HG03039 (cell line): ENCODE measurements at regions not wholly inside any gene's neighbourhood (a gene's known extent, or its start where the extent isn't known, plus 50 kb on each side); places are given as distances from the start of the nearest gene placed in this dataset.
"Not testable (repeated sequence)": the region's sequence is repeated elsewhere in the genome, so short reads cannot be mapped to it uniquely, and the experiment has no call there.

Source experiments
- ATAC-seq: cut with Tn5 transposase; IDR thresholded peaks from one replicate; pipeline ENCODE4 v1.9.1; 2021; ENCODE audit warnings: mild to moderate bottlenecking, moderate library complexity; ENCODE audit not compliant: unreplicated experiment

GRCh38 chr20:22732751-22733150 lies 148.4 kb upstream of the FOXA2 start:
- no peak for ATAC-seq

GRCh38 chr20:22734946-22735647 lies 150.7 kb upstream of the FOXA2 start:
- ATAC-seq = not testable (repeated sequence)

GRCh38 chr20:22740829-22741228 lies 156.5 kb upstream of the FOXA2 start:
- ATAC-seq = no peak

GRCh38 chr20:22744341-22745193 lies 160.2 kb upstream of the FOXA2 start:
- ATAC-seq = no peak

- ATAC-seq = no peak
These were observed 160.8 kb upstream of the FOXA2 start for GRCh38 chr20:22745194-22745500.

- no peak for ATAC-seq
These were observed 162.6 kb upstream of the FOXA2 start for GRCh38 chr20:22746957-22747356.

- no peak for ATAC-seq
These were observed 168.0 kb upstream of the FOXA2 start for GRCh38 chr20:22752324-22752723.

GRCh38 chr20:22757424-22758183 lies 173.2 kb upstream of the FOXA2 start:
- no peak for ATAC-seq

GRCh38 chr20:22758815-22759214 lies 174.4 kb upstream of the FOXA2 start:
- no peak for ATAC-seq

GRCh38 chr20:22762576-22763256 lies 178.3 kb upstream of the FOXA2 start:
- ATAC-seq = no peak

GRCh38 chr20:22763257-22763906 lies 179.0 kb upstream of the FOXA2 start:
- ATAC-seq = no peak

- no peak for ATAC-seq
These were observed 184.2 kb upstream of the FOXA2 start for GRCh38 chr20:22768266-22769178.

- no peak for ATAC-seq
These were observed 185.9 kb upstream of the FOXA2 start for GRCh38 chr20:22770241-22770800.

- ATAC-seq = no peak
These were observed 187.3 kb upstream of the FOXA2 start for GRCh38 chr20:22771706-22772105.

- no peak for ATAC-seq
These were observed 189.0 kb upstream of the FOXA2 start for GRCh38 chr20:22773344-22773743.

GRCh38 chr20:22775256-22775655 lies 190.9 kb upstream of the FOXA2 start:
- ATAC-seq = no peak

- ATAC-seq = no peak
These were observed 191.3 kb upstream of the FOXA2 start for GRCh38 chr20:22775671-22776139.

GRCh38 chr20:22776369-22776768 lies 192.0 kb upstream of the FOXA2 start:
- no peak for ATAC-seq

- ATAC-seq = no peak
These were observed 195.5 kb upstream of the FOXA2 start for GRCh38 chr20:22779878-22780277.
